ENCODE measurements at regions not wholly inside any gene's neighbourhood (a gene's known extent, or its start where the extent isn't known, plus 50 kb on each side); places are given as distances from the start of the nearest gene placed in this dataset.
"Not testable (repeated sequence)": the region's sequence is repeated elsewhere in the genome, so short reads cannot be mapped to it uniquely, and the experiment has no call there.

- Histone ChIP-seq H3K36me3 (ENCODE audit: control insufficient read depth, insufficient read depth, low read length) (no peaks in the 10 kb centered on the region), H3K27me3 (ENCODE audit: control insufficient read depth, insufficient read depth, low read length) (no peaks in the 10 kb centered on the region), H3K4me3 (ENCODE audit: low read depth, low read length) (no peak overlapping the region)
- FAIRE-seq (no peak), DNase-seq (ENCODE audit: low read depth) (no peak)
- no peak for TF ChIP-seq CTCF (IDR thresholded peaks at IDR 0.05; ENCODE audit: insufficient read depth, low read length, severe bottlenecking)
Observed at GRCh38 chr13:66154354-66154753, 1075.8 kb downstream of the PCDH9 start.

GRCh38 chr13:66152596-66152995 lies 1077.5 kb downstream of the PCDH9 start:
- DNase-seq (ENCODE audit: low read depth) (no peak), FAIRE-seq (no peak)
- no peak for TF ChIP-seq CTCF (IDR thresholded peaks at IDR 0.05; ENCODE audit: insufficient read depth, low read length, severe bottlenecking)
- H3K36me3 ChIP-seq (ENCODE audit: control insufficient read depth, insufficient read depth, low read length) = no peaks in the 10 kb centered on the region
- H3K27me3 ChIP-seq (ENCODE audit: control insufficient read depth, insufficient read depth, low read length) = no peaks in the 10 kb centered on the region
- H3K4me3 ChIP-seq (ENCODE audit: low read depth, low read length) = no peak overlapping the region

- H3K36me3 ChIP-seq (ENCODE audit: control insufficient read depth, insufficient read depth, low read length); FAIRE-seq; H3K27me3 ChIP-seq (ENCODE audit: control insufficient read depth, insufficient read depth, low read length); H3K4me3 ChIP-seq (ENCODE audit: low read depth, low read length); DNase-seq (ENCODE audit: low read depth): not testable (repeated sequence)
Observed at GRCh38 chr13:66144357-66144756, 1085.8 kb downstream of the PCDH9 start.

DNA sequence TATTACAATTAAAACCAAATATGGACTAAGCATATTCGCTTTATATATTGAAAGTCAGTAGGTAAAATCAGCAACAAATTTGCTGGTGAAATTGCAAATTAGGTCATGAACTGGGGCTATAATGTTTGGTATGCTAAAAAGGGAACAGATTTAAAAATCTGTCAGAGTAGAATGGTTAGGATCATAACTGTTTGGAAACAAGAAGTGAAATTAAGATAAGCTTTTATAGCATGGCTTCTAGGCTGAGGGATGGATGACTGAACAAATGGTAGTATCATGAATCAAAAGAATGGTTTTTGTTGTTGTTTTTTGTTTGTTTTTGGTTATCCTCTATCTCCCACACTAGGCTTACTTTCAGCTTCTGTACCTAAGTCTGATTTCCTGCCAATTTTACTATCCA lies 1090.4 kb downstream of the PCDH9 start:
- Histone ChIP-seq H3K4me3 (ENCODE audit: low read depth, low read length) (no peak overlapping the region), H3K36me3 (ENCODE audit: control insufficient read depth, insufficient read depth, low read length) (no peaks in the 10 kb centered on the region), H3K27me3 (ENCODE audit: control insufficient read depth, insufficient read depth, low read length) (no peaks in the 10 kb centered on the region)
- DNase-seq (ENCODE audit: low read depth) (no peak), FAIRE-seq (no peak)
- no peak for TF ChIP-seq CTCF (IDR thresholded peaks at IDR 0.05; ENCODE audit: insufficient read depth, low read length, severe bottlenecking)

GRCh38 chr13:66139250-66139649 lies 1090.9 kb downstream of the PCDH9 start:
- no peak overlapping the region for H3K4me3 ChIP-seq (ENCODE audit: low read depth, low read length)
- DNase-seq (ENCODE audit: low read depth) (no peak), FAIRE-seq (no peak)
- TF ChIP-seq CTCF (IDR thresholded peaks at IDR 0.05; ENCODE audit: insufficient read depth, low read length, severe bottlenecking) = no peak
- no peaks in the 10 kb centered on the region for H3K27me3 ChIP-seq (ENCODE audit: control insufficient read depth, insufficient read depth, low read length)
- no peaks in the 10 kb centered on the region for H3K36me3 ChIP-seq (ENCODE audit: control insufficient read depth, insufficient read depth, low read length)

DNA sequence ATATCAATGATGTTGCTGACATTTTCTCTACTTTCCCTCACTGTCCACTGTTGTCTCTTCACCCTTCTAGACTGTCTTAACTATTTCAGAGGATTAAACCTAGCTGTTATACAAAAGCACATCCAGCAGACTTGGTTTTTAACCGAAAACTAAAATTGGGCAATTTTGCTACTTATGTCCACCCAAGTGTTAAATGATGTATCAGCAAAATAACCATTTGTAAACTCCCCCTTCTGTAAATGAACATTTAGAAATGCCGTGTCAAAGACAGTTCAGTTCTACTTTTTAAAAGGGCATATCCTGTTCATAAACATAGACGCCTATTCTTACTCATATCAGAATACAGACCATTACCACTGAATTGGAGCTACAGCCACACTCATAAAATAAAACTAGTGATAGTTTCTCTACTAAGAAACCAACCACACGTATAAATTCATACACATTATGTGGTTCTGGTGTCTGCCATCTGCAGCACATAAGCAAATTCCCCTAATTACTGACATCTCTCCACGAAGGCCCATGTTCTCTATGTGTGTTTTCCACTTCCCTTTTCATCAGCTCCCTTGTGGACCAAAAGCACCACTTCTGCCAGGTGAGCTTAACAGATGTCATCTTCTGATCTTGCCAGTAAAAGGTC lies 1091.8 kb downstream of the PCDH9 start:
- no peak for FAIRE-seq
- no peak overlapping the region for H3K4me3 ChIP-seq (ENCODE audit: low read depth, low read length)
- no peak for TF ChIP-seq CTCF (IDR thresholded peaks at IDR 0.05; ENCODE audit: insufficient read depth, low read length, severe bottlenecking)
- H3K36me3 ChIP-seq (ENCODE audit: control insufficient read depth, insufficient read depth, low read length) = no peaks in the 10 kb centered on the region
- H3K27me3 ChIP-seq (ENCODE audit: control insufficient read depth, insufficient read depth, low read length) = no peaks in the 10 kb centered on the region
- no peak for DNase-seq (ENCODE audit: low read depth)
